ENCODE measurements at regions not wholly inside any gene's neighbourhood (a gene's known extent, or its start where the extent isn't known, plus 50 kb on each side); places are given as distances from the start of the nearest gene placed in this dataset.

GRCh38 chr3:117746066-117746465 is 1036.5 kb downstream of the TUSC7 start:
- no peak for DNase-seq

DNA sequence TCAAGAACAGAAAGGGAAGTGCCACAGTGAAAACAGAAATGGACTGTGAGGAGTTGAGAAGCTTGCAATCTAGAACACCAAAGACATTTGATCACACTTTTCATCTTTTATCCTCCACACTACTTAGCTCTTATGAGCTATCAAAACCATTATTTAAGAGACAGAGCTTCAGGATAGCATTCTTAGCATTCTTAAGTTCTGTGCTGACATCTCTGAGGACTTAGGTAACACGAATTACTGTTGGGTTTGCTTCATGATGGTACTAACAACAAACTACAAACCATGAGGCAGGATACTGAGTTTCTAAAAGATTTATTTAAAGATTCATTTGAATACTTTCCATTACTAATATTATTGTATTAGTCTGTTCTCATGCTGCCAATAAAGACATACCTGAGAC is 1038.6 kb downstream of the TUSC7 start:
- no peak for DNase-seq

DNA sequence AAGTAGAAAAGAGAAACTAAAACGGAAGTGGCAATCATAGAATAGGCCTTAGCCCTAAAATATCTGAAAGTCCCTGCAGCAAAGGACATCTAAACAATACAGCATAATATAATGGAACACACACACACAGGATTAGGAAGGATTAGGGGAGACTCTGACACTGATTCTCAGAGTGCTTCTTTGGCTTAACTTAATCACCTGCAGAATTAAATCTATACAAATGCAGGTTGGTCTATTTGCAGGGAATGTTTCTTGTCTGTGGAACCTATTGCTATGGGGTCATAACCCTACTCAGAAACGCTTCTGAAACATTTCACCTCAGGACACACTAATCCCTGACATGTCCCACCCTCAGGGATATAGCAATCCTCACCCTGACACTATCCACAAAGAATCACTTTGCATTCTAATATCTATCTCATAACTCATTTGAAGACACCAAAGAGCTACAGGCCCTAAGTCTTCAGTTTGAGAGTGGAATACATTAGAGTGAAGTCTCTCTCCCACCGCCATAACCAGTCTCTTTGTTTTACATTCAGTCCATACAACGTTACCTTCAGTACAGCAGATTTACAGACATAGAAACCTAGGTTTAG is 1041.2 kb downstream of the TUSC7 start:
- DNase-seq, result no peak

DNA sequence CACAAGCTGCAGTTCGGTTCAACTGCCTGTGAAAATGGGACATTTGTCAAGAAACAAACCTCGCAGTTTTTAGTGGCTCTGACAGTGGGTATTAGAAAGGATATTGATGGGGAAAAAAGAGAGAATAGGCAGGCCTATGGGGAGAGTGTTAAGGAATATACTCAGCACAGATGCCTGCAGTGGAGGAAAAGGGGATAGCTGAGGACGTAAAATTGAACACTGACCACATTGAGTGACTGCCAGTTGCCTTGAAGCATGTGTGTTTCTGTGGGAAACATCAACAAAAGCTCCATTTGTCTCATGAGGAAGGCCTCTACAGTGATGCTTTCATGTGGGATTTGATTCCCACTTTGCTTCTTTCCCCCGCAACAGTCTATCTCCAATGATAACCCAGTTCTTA is 1042.1 kb downstream of the TUSC7 start:
- DNase-seq, result no peak

DNA sequence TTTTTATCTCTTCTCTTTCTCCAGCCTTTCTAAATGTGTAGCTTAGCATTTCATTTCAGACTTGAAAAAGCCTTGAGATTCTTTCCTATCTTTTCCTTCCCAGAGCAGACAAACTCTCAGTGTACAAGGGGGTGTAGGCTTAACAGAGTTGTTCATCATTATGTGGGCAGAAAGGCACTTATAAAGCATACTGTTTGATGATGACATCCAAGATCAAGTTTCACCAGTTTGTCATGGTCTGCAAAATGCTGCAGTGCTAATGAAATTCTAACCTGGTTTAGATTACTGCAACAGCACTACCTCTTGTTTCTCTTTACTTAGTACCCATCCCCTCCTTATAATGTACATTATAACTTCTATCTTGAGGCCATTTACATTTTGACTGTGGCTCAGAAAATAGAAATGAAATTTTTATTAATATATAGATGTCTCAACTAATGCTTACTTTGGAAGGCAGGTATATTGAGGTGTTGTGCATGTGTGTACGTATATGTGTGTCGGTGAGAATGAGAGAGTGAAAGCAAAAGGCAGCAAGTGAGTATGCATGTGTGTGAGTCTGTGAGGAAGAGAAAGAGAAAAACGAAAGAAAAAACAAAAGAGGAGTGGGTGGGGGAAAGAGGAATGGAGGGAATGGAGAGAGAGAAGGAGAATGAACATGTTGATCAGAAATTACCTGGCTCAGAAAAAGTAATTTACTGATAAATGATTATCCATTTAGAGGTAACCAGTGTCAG is 1043.6 kb downstream of the TUSC7 start:
- no peak for DNase-seq

DNA sequence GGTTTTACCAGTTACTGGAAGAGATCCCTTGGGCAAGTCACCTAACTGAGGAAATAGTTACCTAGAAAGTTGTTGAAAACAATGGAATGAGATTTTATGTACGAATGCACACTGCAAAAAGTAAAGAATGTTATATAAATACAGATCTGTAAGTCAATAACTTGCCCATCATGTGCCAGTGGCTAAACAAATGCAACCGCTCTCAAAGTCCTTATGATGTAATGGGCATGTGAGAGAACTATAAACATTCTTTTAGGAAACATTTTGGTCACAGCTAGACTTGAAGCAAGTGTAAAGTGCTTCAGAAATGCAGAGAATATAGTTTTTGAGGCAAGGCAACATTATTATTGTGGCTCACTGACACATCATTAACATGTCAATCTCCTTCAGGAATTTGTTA is 1044.5 kb downstream of the TUSC7 start:
- no peak for DNase-seq

- no peak for DNase-seq
These were observed 1045.3 kb downstream of the TUSC7 start for GRCh38 chr3:117754841-117755240.

GRCh38 chr3:117756563-117756962 is 1047.0 kb downstream of the TUSC7 start:
- no peak for DNase-seq

DNA sequence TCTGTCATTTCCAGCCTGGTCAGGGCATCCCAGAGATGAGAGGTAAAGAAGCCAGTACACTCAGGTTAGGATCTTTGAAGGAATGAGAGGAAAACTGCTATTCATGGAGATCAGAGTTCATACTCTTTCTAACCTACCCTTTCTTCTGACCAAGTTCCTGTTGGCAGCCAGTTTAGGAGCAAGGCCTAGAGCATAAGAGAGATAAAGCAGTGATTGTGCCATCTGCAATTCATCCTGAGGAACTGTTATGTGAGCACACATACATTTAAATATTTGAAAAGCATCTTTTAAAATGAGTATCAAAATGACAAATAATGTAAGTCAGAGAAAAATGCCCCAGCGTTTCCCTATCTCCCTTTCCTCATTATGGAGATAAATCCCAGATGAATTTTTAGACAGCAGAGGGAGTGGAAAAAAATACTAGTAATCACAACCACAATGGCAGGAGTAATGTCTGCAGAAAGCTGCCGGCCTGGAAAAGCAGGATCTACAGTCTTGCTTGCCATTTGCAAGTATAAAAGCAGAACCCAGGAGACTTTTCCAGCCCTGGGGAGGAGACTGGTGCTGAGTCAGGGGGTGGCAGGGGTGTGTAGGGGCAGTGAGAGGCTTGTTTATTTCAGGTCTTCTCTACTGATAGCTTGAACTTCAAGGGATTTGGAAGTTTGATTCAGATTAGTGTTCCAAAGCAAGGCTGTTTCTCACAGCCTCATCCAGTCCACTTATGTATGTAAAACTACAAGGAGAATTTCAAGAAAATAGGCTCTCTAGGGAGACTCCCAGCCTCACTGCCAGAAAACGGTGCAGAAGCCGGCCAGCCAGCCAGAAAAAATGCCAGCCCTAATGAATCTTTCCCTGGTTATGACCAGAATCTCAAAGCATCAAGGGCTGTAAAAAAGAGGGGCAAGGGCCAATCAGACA is 1052.4 kb downstream of the TUSC7 start:
- DNase-seq, result no peak

DNA sequence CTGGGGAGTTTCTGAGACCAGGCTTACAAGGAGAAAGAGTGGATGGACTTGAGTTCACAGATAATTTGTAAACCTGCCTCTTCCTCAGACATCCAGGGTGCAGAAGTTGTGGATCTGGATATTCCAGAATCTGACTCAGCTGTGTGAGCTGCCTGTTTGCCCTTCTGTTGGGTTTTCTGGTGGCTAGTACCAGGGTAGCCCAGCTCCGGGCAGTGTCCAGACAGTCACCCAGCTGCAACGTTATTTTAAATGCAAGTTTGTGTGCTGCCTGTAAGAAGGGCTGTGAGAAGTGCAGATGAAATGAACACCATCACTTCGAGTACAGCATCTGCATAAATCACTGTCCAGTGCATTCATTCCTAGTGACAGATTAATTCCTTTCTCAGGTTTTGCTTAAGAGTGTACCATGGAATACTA is 1053.0 kb downstream of the TUSC7 start:
- DNase-seq, result no peak

DNA sequence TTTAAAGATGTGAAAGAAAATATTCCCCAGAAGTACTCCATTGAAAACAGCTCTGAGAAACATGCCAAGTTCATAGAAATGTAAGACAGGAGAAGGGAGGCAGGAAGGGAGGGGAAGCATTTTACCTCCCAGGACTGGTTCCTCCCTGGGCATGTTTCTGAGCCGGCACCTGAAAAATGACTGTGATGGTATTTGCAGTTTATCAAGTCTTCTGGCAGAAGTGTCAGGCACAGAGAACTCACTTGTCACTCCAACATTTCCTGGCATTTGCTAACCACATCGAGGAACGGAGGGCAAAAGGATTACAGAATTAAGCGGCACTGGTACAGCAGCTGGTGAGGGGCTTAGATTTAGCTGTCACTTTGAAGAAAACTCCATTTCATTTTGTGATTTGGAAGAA is 1054.0 kb downstream of the TUSC7 start:
- DNase-seq, result no peak

- DNase-seq, result no peak
These were observed 1059.0 kb downstream of the TUSC7 start for GRCh38 chr3:117768581-117768980.

- DNase-seq, result no peak
These were observed 1064.6 kb downstream of the TUSC7 start for GRCh38 chr3:117774130-117774529.

- DNase-seq, result no peak
These were observed 1076.8 kb downstream of the TUSC7 start for GRCh38 chr3:117786349-117786748.

DNA sequence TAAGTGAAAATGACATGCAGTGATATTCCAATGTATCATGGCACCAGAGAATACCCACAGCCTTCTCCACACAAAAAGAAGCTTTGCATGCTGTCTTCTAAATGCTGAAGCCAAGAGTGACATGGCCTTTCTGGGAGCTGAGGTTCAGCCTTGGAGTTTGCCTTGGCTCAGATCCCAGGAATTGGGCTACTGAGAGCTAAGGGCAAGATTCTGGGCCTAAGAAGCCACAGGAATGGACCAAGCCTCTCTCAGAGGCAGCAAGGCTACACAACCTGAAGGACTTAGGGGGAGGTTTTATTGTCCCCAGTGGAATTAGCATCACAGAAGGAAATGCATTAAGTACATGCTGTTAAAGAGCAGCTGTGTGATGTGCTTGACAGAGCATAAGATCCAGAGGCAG is 1078.5 kb downstream of the TUSC7 start:
- no peak for DNase-seq

GRCh38 chr3:117788506-117788905 is 1078.9 kb downstream of the TUSC7 start:
- no peak for DNase-seq

- no peak for DNase-seq
These were observed 1080.8 kb downstream of the TUSC7 start for GRCh38 chr3:117790235-117790987.

DNA sequence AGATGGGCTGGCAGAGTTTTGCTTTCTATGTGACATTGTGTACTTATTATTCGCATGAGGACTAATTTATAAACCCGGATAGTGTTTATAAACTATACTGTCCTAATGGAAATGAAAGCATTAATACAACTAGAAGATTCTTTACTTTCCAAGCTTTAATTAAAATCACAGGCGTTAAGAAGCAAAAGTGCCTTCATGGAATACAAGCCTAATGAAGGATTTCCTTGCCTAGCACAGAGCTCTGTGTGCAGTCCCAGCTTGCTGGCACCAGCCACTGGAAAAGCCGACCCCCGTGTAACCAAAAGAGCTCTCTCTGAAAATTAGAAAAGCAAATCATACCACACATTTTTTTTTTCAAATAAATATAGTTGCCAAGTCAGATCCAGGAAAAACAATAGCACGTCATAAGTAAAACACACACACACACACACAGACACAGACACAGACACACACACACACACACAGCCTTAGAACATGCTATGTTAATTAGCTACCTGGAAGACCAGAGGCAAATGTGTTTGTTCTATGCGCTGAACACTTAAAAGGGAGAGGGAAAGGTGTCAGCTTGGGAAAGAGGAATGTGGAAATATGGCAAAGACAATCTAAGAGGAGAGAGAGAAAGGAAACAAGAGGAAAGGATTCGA is 1084.2 kb downstream of the TUSC7 start:
- no peak for DNase-seq

GRCh38 chr3:117798221-117798620 is 1088.6 kb downstream of the TUSC7 start:
- DNase-seq, result no peak

DNA sequence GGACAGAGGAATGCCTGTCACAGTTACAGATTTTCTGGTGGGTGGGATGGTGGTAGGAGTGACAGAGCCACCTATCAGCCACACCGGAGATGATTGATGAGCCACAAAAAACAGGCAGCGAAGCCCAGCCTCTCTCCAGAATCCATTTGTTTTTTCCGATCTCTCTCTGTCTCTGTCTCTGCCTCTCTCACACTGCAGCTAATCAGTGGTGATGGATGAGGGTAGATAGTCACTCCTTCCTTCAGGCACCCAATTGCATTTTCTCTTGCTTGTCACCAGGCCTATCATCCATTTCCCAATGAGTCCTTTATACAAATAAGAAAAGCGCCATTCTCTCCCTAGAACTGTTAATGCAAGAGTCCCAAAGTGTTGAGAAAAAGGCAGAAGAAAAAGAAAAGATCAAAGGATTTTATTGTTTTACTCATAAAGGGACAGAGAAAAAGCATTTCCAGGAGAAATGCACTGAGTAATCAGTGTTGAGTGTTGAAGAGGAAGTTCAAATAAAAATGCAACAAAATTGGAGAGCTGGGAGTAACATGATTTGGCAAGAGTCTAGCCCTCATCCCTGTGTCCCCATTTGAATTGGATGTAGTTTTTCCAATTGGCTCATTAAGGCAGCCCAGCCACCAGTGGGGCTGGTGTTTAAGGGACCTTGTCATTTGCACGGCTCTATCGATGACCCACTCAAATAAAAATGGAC is 1089.3 kb downstream of the TUSC7 start:
- no peak for DNase-seq

DNA sequence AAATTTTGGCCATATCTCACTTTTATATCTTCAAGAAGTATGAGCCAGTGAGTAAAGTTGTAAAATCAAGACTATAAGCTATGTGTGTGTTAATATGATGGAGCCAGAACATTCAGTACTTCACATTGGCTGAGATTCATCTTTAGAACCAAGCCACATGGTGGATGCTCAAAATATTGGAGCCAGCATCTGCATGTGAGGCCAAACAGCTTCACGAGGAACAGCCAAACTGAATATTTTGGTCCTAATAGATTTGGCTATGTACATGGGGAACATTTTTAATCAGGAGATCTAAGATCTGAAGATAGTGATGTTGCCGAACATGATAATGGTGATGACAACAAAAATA is 1089.8 kb downstream of the TUSC7 start:
- DNase-seq, result no peak

GRCh38 chr3:117801912-117802239 is 1092.3 kb downstream of the TUSC7 start:
- DNase-seq, result no peak
